Hepatocyte (in vitro differentiated cells): ENCODE measurements at regions not wholly inside any gene's neighbourhood (a gene's known extent, or its start where the extent isn't known, plus 50 kb on each side); places are given as distances from the start of the nearest gene placed in this dataset.
"Not testable (repeated sequence)": the region's sequence is repeated elsewhere in the genome, so short reads cannot be mapped to it uniquely, and the experiment has no call there.

Source experiments
- DNase-seq: peaks from one replicate; pipeline ENCODE4 v3.0.0-alpha.2; 2016; ENCODE audit warnings: low spot score
- H2AFZ ChIP-seq: fragments of 200-600 bp; sonication (generic); 2 replicates; pipeline ENCODE4 v1.6.0; 2016; ENCODE audit warnings: antibody characterized with exemption, mild to moderate bottlenecking
- H3K27ac ChIP-seq: fragments of 200-600 bp; sonication (generic); 2 replicates; pipeline ENCODE4 v1.5.1; 2016; ENCODE audit warnings: mild to moderate bottlenecking
- H3K27me3 ChIP-seq: fragments of 200-600 bp; sonication (generic); 2 replicates; pipeline ENCODE4 v1.6.1; 2016
- H3K36me3 ChIP-seq: fragments of 200-600 bp; sonication (generic); replicated peaks from 2 replicates; pipeline ENCODE4 v1.5.1; 2016; ENCODE audit warnings: low read depth; ENCODE audit not compliant: insufficient read depth
- H3K4me1 ChIP-seq: fragments of 200-600 bp; sonication (generic); 2 replicates; pipeline ENCODE4 v1.5.1; 2016; ENCODE audit warnings: mild to moderate bottlenecking, moderate library complexity; ENCODE audit not compliant: insufficient read depth
- H3K4me2 ChIP-seq: fragments of 200-600 bp; sonication (generic); 2 replicates; pipeline ENCODE4 v1.6.0; 2016
- H3K4me3 ChIP-seq: fragments of 200-600 bp; sonication (generic); 2 replicates; pipeline ENCODE4 v1.5.1; 2016; ENCODE audit warnings: mild to moderate bottlenecking
- H3K79me2 ChIP-seq: fragments of 200-600 bp; sonication (generic); 2 replicates; pipeline ENCODE4 v1.6.0; 2017; ENCODE audit warnings: mild to moderate bottlenecking
- H3K9me2 ChIP-seq: fragments of 200-600 bp; sonication (generic); replicated peaks from 2 replicates; pipeline ENCODE4 v1.6.0; 2017; ENCODE audit warnings: mild to moderate bottlenecking; ENCODE audit not compliant: insufficient read depth
- H3K9me3 ChIP-seq: fragments of 200-600 bp; sonication (generic); 2 replicates; pipeline ENCODE4 v1.5.1; 2016; ENCODE audit warnings: low read depth, mild to moderate bottlenecking
- H4K20me1 ChIP-seq: fragments of 200-600 bp; sonication (generic); 2 replicates; pipeline ENCODE4 v1.6.0; 2016; ENCODE audit warnings: mild to moderate bottlenecking; ENCODE audit not compliant: insufficient read depth, poor library complexity, severe bottlenecking
- CTCF ChIP-seq: fragments of 200-600 bp; sonication (generic); IDR thresholded peaks from 2 replicates; pipeline ENCODE4 v1.5.1; 2016; ENCODE audit warnings: antibody characterized with exemption, mild to moderate bottlenecking; ENCODE audit not compliant: poor library complexity
- EZH2 ChIP-seq: fragments of 200-600 bp; sonication (generic); IDR thresholded peaks from 2 replicates; pipeline ENCODE4 v1.6.1; 2016; ENCODE audit warnings: antibody characterized with exemption, mild to moderate bottlenecking, borderline replicate concordance
- EZH2phosphoT487 ChIP-seq: fragments of 200-600 bp; sonication (generic); IDR thresholded peaks from one replicate; pipeline ENCODE4 v1.6.1; 2018; ENCODE audit warnings: antibody characterized with exemption, mild to moderate bottlenecking, low read depth, moderate library complexity; ENCODE audit not compliant: unreplicated experiment, severe bottlenecking
- WGBS: methylation state at CpG from one replicate; pipeline ENCODE4 v1.1.6; 2016; ENCODE audit warnings: low lambda C conversion rate; ENCODE audit errors: missing lambda C conversion rate; 5-methylcytosine and 5-hydroxymethylcytosine counted together

GRCh38 chr14:105979446-105979845 lies 453.1 kb downstream of the TMEM121 start:
- H3K27me3 ChIP-seq = no peaks in the 10 kb centered on the region
- H3K4me2 ChIP-seq = no peak overlapping the region
- H3K9me2 ChIP-seq = no peaks in the 10 kb centered on the region
- no peak overlapping the region for H2AFZ ChIP-seq
- no peak overlapping the region for H3K27ac ChIP-seq
- no peaks in the 10 kb centered on the region for H3K79me2 ChIP-seq
- DNase-seq = no peak
- no peak for TF ChIP-seq EZH2phosphoT487
- no peak for TF ChIP-seq EZH2
- TF ChIP-seq CTCF = no peak
- no peaks in the 10 kb centered on the region for H3K9me3 ChIP-seq
- 74% methylated on average over 9 of the region's 9 CpGs for WGBS
- H3K4me1 ChIP-seq = no peaks in the 10 kb centered on the region
- H3K36me3 ChIP-seq = no peaks in the 10 kb centered on the region
- no peak overlapping the region for H3K4me3 ChIP-seq
- no peaks in the 10 kb centered on the region for H4K20me1 ChIP-seq

DNA sequence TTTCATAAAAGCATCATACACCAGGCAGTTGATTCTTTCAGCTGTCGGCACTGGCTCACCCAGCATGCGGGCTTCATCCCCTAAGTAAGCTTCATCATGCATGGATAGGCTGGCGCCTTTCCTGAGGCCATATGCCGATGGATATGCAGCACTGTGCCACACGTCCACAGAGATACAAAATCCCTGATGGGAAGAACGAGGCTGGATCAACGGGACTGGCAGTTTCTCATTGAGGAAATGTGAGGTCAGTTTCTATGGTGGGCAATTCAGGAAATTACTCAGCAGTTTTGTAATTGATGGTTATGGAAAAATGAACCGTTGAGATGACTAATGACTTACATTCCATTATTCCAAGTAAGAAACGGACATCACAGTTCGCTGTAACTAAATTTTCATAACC lies 453.8 kb downstream of the TMEM121 start:
- 69% methylated on average over 10 of the region's 10 CpGs for WGBS
- H3K4me2 ChIP-seq = no peak overlapping the region

DNA sequence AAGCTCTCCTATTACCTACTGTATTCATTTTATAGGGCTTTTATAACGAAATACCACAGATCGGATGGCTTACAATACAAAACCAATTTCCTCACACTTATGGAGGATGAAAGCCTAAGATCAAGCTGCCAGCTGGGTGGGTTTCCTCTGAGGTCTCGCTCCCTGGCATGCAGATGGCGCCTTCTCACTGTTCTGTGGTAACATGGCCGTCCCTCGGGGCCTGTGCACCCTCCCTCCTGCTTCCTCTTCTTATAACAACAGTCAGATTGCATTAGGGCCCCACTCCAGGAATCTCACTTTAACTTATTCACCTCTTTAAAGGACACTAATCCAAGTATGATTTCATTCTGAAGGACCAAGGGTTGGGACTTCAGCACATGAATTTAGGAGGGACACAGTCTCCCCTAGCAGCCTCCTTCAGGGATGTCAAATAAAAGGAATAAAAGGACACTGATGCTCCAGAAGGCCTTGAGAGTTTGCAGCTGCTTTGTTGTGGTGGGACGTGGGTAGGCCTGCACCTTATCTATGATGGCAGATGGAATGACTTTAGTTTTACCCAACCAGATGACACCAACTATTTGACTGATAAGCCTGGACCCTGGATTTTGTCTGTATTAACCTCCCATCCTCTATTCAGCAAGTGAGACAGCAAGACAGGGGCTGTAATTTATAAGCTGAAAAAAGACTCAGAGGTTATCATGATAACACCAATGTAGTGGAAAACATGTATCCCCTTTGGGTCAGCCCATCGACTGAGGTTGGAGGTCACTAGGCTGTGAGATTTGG lies 455.3 kb downstream of the TMEM121 start:
- H3K36me3 ChIP-seq, H3K4me2 ChIP-seq, DNase-seq, H3K79me2 ChIP-seq, H3K27me3 ChIP-seq, H2AFZ ChIP-seq, H3K27ac ChIP-seq, H3K9me3 ChIP-seq, H3K4me1 ChIP-seq, H3K9me2 ChIP-seq, H3K4me3 ChIP-seq, H4K20me1 ChIP-seq: not testable (repeated sequence)
- 50% methylated on average over 8 of the region's 8 CpGs for WGBS

More for the DNA sequence above, 453.8 kb downstream of the TMEM121 start:
- Histone ChIP-seq H3K9me3 (no peaks in the 10 kb centered on the region), H2AFZ (no peak overlapping the region), H3K4me3 (no peak overlapping the region), H3K27ac (no peak overlapping the region), H3K36me3 (no peaks in the 10 kb centered on the region), H3K9me2 (no peaks in the 10 kb centered on the region), H3K79me2 (no peaks in the 10 kb centered on the region), H3K27me3 (no peaks in the 10 kb centered on the region), H4K20me1 (no peaks in the 10 kb centered on the region), H3K4me1 (no peaks in the 10 kb centered on the region)
- TF ChIP-seq CTCF = no peak
- DNase-seq = no peak

DNA sequence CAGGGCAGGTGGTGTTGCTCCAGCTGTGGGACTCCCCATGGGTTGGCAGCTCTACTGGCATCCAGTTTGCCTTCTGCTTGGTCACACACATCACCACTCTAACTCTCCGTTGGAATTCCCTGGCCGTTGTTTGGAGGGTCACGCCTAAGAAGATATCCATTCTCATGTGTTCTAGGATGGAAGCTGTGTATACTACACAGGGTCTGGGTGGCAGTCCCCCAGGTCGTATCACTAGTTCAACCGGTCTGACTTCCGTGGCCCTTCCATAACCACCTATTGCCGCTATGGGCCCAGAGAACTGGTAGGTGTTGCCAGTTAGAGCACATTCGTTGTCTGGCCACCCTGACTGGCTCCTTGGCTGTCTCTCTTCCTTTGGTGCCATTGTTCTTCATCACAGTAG lies 456.3 kb downstream of the TMEM121 start:
- no peak overlapping the region for H2AFZ ChIP-seq
- no peak overlapping the region for H3K4me2 ChIP-seq
- H3K4me1 ChIP-seq = no peaks in the 10 kb centered on the region
- no peaks in the 10 kb centered on the region for H3K9me2 ChIP-seq
- WGBS = 77% methylated on average over 8 of the region's 8 CpGs
- TF ChIP-seq CTCF (no peak), EZH2 (no peak)
- H3K79me2 ChIP-seq = no peaks in the 10 kb centered on the region
- no peak for DNase-seq
- H4K20me1 ChIP-seq = no peaks in the 10 kb centered on the region
- no peak overlapping the region for H3K27ac ChIP-seq
- H3K36me3 ChIP-seq = no peaks in the 10 kb centered on the region
- H3K9me3 ChIP-seq = no peaks in the 10 kb centered on the region
- no peak overlapping the region for H3K4me3 ChIP-seq
- no peaks in the 10 kb centered on the region for H3K27me3 ChIP-seq
